GM23248 (cell line): ENCODE measurements at regions not wholly inside any gene's neighbourhood (a gene's known extent, or its start where the extent isn't known, plus 50 kb on each side); places are given as distances from the start of the nearest gene placed in this dataset.

ENCODE experiments used
- DNase-seq: peaks from one replicate; pipeline ENCODE4 v3.0.0-alpha.2; 2015
- H2AFZ ChIP-seq: fragments of 200-600 bp; sonication (generic); 2 replicates; pipeline ENCODE4 v1.6.1; 2016; ENCODE audit warnings: antibody characterized with exemption
- H3F3A ChIP-seq: fragments of 200-600 bp; sonication (generic); 2 replicates; pipeline ENCODE4 v1.6.1; 2016; ENCODE audit warnings: mild to moderate bottlenecking, antibody characterized with exemption, mixed run types; ENCODE audit not compliant: insufficient read depth
- H3K27ac ChIP-seq: fragments of 200-600 bp; sonication (generic); 2 replicates; pipeline ENCODE4 v1.5.1; 2016; ENCODE audit warnings: mild to moderate bottlenecking
- H3K27me3 ChIP-seq: fragments of 200-600 bp; sonication (generic); replicated peaks from 2 replicates; pipeline ENCODE4 v1.6.1; 2016; ENCODE audit warnings: mild to moderate bottlenecking; ENCODE audit not compliant: insufficient read depth
- H3K36me3 ChIP-seq: fragments of 200-600 bp; sonication (generic); 2 replicates; pipeline ENCODE4 v1.6.1; 2016; ENCODE audit warnings: low read depth, mild to moderate bottlenecking
- H3K4me1 ChIP-seq: fragments of 200-600 bp; sonication (generic); 2 replicates; pipeline ENCODE4 v1.6.1; 2016; ENCODE audit warnings: mild to moderate bottlenecking; ENCODE audit not compliant: insufficient read depth
- H3K4me2 ChIP-seq: fragments of 200-600 bp; sonication (generic); one replicate; pipeline ENCODE4 v1.6.1; 2016; ENCODE audit warnings: mild to moderate bottlenecking; ENCODE audit not compliant: unreplicated experiment
- H3K4me3 ChIP-seq: fragments of 200-600 bp; sonication (generic); 2 replicates; pipeline ENCODE4 v1.5.1; 2016; ENCODE audit warnings: mild to moderate bottlenecking
- H3K79me2 ChIP-seq: fragments of 200-600 bp; sonication (generic); 2 replicates; pipeline ENCODE4 v1.6.1; 2016; ENCODE audit warnings: mild to moderate bottlenecking; ENCODE audit not compliant: insufficient read depth
- H3K9ac ChIP-seq: fragments of 200-600 bp; sonication (generic); 2 replicates; pipeline ENCODE4 v1.6.1; 2016; ENCODE audit warnings: mild to moderate bottlenecking
- H3K9me2 ChIP-seq: fragments of 200-600 bp; sonication (generic); 2 replicates; pipeline ENCODE4 v1.6.1; 2016; ENCODE audit warnings: mixed run types, mild to moderate bottlenecking, moderate library complexity; ENCODE audit not compliant: insufficient read depth
- H3K9me3 ChIP-seq: fragments of 200-600 bp; sonication (generic); one replicate; pipeline ENCODE4 v1.6.1; 2017; ENCODE audit warnings: low read depth
- H4K20me1 ChIP-seq: fragments of 200-600 bp; sonication (generic); 2 replicates; pipeline ENCODE4 v1.6.0; 2016; ENCODE audit not compliant: insufficient read depth
- EZH2 ChIP-seq: fragments of 200-600 bp; sonication (generic); IDR thresholded peaks from 2 replicates; pipeline ENCODE4 v1.6.1; 2018; ENCODE audit warnings: antibody characterized with exemption, mild to moderate bottlenecking; ENCODE audit not compliant: insufficient read depth, poor library complexity, severe bottlenecking
- EZH2phosphoT487 ChIP-seq: fragments of 200-600 bp; sonication (generic); IDR thresholded peaks from 2 replicates; pipeline ENCODE4 v1.6.1; 2018; ENCODE audit warnings: antibody characterized with exemption, moderate library complexity, mild to moderate bottlenecking, low read depth; ENCODE audit not compliant: insufficient read depth
- WGBS, 2 experiments: methylation state at CpG; one replicate each; pipeline ENCODE4 v1.1.6; 2015 to 2017; ENCODE audit warnings: low lambda C conversion rate in 2 of 2, low coverage in 1 of 2; ENCODE audit errors: missing lambda C conversion rate in 2 of 2; 5-methylcytosine and 5-hydroxymethylcytosine counted together
- in situ Hi-C: fragments of 300-500 bp; cut with MboI; formaldehyde crosslinking; loops from 2 replicates; pipeline ENCODE4 v1.15.0; 2020

GRCh38 chr9:103899866-103900265 lies 194.2 kb upstream of the SMC2 start:
- no peak for DNase-seq
- Histone ChIP-seq H2AFZ (no peak overlapping the region), H3K9me2 (no peaks in the 10 kb centered on the region), H3K27ac (no peak overlapping the region), H3K9ac (no peak overlapping the region), H3K36me3 (no peaks in the 10 kb centered on the region), H3F3A (no peaks in the 10 kb centered on the region), H3K79me2 (no peaks in the 10 kb centered on the region), H4K20me1 (no peaks in the 10 kb centered on the region), H3K4me1 (no peaks in the 10 kb centered on the region), H3K27me3 (no peaks in the 10 kb centered on the region), H3K4me3 (no peak overlapping the region), H3K4me2 (no peak overlapping the region), H3K9me3 (no peaks in the 10 kb centered on the region)
- 0 to 3% methylated on average over 1 of the region's 1 CpG for WGBS, 2 experiments
- in situ Hi-C loops = no loop called here
- TF ChIP-seq EZH2phosphoT487 (no peak), EZH2 (no peak)

GRCh38 chr9:103900466-103900865 lies 193.6 kb upstream of the SMC2 start:
- no peak for TF ChIP-seq EZH2
- no peak for TF ChIP-seq EZH2phosphoT487
- in situ Hi-C loops = no loop called here
- no peaks in the 10 kb centered on the region for H3K27me3 ChIP-seq

DNA sequence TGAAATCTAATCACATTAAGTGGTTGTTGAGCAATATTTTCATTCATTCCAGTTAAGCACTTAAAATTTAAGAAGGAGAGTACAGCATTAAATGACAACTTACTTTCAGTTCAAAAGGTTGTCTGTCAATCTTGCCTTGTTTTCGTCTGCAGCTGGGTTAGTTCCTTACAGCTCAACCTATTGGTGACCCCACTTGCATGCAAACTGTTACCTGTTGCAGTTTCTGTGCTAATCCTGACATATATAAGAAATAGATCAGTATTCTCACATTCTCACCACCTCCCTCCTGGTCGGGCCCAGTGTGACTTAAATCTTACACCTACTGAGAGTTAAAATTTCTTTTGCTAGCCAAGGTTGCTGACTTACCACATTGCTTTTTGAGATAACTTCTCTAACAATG lies 191.8 kb upstream of the SMC2 start:
- Histone ChIP-seq H3K27me3 (no peaks in the 10 kb centered on the region), H3K4me3 (no peak overlapping the region), H3K27ac (no peak overlapping the region), H3K4me2 (no peak overlapping the region), H4K20me1 (no peaks in the 10 kb centered on the region), H3K9me2 (no peaks in the 10 kb centered on the region), H2AFZ (no peak overlapping the region), H3K36me3 (no peaks in the 10 kb centered on the region), H3K4me1 (no peaks in the 10 kb centered on the region), H3F3A (no peaks in the 10 kb centered on the region), H3K9ac (no peak overlapping the region), H3K9me3 (no peaks in the 10 kb centered on the region), H3K79me2 (no peaks in the 10 kb centered on the region)
- DNase-seq = no peak
- in situ Hi-C loops = no loop called here
- no peak for TF ChIP-seq EZH2
- no peak for TF ChIP-seq EZH2phosphoT487
- WGBS, 2 experiments = 5 to 6% methylated on average over 2 of the region's 2 CpGs

More at GRCh38 chr9:103900466-103900865, 193.6 kb upstream of the SMC2 start:
- Histone ChIP-seq H3K79me2 (no peaks in the 10 kb centered on the region), H3F3A (no peaks in the 10 kb centered on the region), H2AFZ (no peak overlapping the region), H3K27ac (no peak overlapping the region), H3K9ac (no peak overlapping the region), H3K4me2 (no peak overlapping the region), H3K9me2 (no peaks in the 10 kb centered on the region), H3K4me3 (no peak overlapping the region), H3K36me3 (no peaks in the 10 kb centered on the region), H3K9me3 (no peaks in the 10 kb centered on the region), H3K4me1 (no peaks in the 10 kb centered on the region), H4K20me1 (no peaks in the 10 kb centered on the region)
- DNase-seq = no peak
- WGBS, 2 experiments = 0 to 1% methylated on average over 2 of the region's 2 CpGs

GRCh38 chr9:103904242-103904641 lies 189.9 kb upstream of the SMC2 start:
- Histone ChIP-seq H3K4me1 (no peaks in the 10 kb centered on the region), H3K4me2 (no peak overlapping the region), H3K9ac (no peak overlapping the region), H4K20me1 (no peaks in the 10 kb centered on the region), H3K9me2 (no peaks in the 10 kb centered on the region), H3K4me3 (no peak overlapping the region), H3K9me3 (no peaks in the 10 kb centered on the region), H3F3A (no peaks in the 10 kb centered on the region), H3K36me3 (no peaks in the 10 kb centered on the region), H3K79me2 (no peaks in the 10 kb centered on the region), H3K27ac (no peak overlapping the region), H3K27me3 (no peaks in the 10 kb centered on the region), H2AFZ (no peak overlapping the region)
- TF ChIP-seq EZH2 = no peak
- no peak for TF ChIP-seq EZH2phosphoT487
- WGBS, 2 experiments = 0 to 6% methylated on average over 1 of the region's 1 CpG
- in situ Hi-C loops = no loop called here
- no peak for DNase-seq

GRCh38 chr9:103913899-103914298 lies 180.2 kb upstream of the SMC2 start:
- TF ChIP-seq EZH2phosphoT487 (no peak), EZH2 (no peak)
- no peaks in the 10 kb centered on the region for H3K79me2 ChIP-seq

More at GRCh38 chr9:103913899-103914298, 180.2 kb upstream of the SMC2 start:
- Histone ChIP-seq H3K27ac (no peak overlapping the region), H2AFZ (no peak overlapping the region), H3K4me1 (no peaks in the 10 kb centered on the region), H3K27me3 (no peaks in the 10 kb centered on the region), H3K4me3 (no peak overlapping the region), H3K4me2 (no peak overlapping the region), H3K9me3 (no peaks in the 10 kb centered on the region), H3K9me2 (no peaks in the 10 kb centered on the region), H3F3A (no peaks in the 10 kb centered on the region), H3K36me3 (no peaks in the 10 kb centered on the region), H4K20me1 (no peaks in the 10 kb centered on the region), H3K9ac (no peak overlapping the region)
- no peak for DNase-seq
- 0 to 9% methylated on average over 1 of the region's 1 CpG for WGBS, 2 experiments
- in situ Hi-C loops = no loop called here
